ENCODE measurements at regions not wholly inside any gene's neighbourhood (a gene's known extent, or its start where the extent isn't known, plus 50 kb on each side); places are given as distances from the start of the nearest gene placed in this dataset.
"Not testable (repeated sequence)": the region's sequence is repeated elsewhere in the genome, so short reads cannot be mapped to it uniquely, and the experiment has no call there.

- DNase-seq = no peak
These were observed 93.4 kb upstream of the SIX2 start for GRCh38 chr2:45102579-45103117.

DNA sequence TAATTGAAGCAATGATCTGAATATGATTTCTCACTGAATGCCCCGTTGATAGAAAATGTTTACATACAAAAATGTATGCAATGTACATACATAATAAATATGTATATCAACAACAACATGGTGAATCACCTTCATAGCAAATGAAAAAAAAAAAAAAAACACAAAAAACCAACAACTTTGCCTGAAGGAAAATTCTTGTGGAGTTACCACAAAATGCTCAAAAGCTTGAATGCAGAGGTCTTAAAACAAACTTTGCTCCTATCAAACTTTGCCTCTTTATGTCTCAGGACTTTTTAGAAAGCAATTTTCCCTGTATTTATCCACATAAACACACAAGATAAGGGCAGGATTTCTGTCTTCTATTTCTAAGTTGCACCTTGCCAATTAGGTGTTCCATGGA, 92.9 kb upstream of the SIX2 start:
- no peak for DNase-seq

DNA sequence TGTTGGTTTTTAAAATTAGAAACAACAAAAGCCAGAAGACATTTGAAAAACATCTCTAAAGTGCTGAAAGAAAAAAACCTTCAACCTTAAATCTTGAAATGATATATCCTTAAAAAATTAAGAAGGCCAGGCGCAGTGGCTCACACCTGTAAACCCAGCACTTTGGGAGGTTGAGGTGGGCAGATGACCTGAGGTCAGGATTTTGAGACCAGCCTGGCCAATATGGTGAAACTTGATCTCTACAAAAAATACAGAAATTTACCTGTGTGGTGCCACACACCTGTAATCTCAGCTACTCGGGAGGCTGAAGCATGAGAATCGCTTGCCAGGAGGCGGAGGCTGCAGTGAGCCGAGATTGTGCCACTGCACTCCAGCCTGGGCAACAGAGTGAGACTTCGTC, 87.7 kb upstream of the SIX2 start:
- DNase-seq = no peak

GRCh38 chr2:45096038-45096437, 86.8 kb upstream of the SIX2 start:
- DNase-seq = not testable (repeated sequence)

DNA sequence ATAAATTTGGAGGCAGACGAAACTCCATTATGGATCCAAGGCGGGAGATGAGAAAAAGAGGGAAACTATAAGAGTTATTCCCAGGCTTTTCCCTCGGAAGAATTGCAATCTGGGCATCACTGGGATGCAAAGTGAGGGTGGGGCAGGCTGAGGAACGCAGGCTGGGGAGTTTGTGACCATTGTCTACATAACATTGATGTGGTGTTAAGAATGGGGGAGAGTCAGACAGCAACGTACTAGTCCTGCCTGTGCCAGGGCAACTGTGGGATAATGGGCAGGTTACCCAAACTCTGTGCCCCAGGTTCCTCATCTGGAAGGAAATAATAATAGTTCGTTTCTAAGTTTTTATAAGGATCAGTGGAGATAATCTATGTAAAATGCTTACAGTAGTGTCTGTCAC, 84.4 kb upstream of the SIX2 start:
- no peak for DNase-seq

DNA sequence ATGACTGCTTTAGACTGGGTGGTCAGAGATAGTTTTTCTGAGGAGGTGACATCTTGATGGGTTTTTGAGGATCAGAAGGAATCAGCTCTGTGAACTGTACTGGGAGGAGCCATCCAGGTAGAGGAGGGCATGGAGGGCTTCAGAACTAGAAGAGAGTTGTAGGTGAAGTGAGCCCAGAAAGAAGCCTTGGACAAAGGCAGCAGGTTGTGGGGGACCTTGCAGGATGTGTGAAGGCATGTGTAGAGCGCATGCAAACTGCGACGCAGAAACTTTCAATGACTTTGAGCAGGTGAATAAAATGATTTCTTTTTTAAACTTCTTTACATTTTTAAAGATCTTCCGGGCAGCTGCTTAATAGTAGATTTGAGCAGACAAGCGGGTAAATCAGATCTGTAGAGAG, 83.9 kb upstream of the SIX2 start:
- no peak for DNase-seq

GRCh38 chr2:45089554-45090261, 80.5 kb upstream of the SIX2 start:
- DNase-seq = no peak

- DNase-seq = no peak
These were observed 76.2 kb upstream of the SIX2 start for GRCh38 chr2:45085487-45085886.

DNA sequence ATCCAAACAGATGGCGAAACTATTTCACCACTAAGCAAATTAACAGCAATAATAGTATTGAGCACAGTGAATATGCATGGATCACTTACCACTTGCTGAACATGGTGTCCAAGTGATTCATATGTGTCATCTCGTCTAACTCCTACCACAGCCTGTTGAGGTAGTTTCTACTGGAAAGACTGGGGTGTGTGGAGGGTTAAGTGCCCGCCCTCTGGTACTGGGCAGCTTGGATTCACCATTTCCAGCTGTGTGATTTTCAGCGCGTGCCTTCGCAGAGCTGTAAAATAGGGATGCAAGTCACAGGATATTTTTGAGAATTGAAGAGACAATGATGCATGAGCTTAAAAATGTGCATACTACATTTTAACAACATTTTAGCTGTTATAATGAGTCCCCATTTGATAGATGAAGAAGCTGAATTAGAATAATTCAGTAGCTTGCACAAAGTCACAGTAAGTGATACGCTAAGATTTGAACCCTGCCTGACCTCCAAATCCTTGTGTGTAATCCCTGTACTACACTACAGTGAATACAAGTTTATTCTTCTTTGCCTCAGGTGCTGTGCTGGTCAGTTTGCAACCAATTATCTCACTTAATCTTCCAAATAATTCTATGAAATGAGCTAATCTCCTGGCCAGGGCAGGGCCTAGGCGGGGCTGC, 75.2 kb upstream of the SIX2 start:
- no peak for DNase-seq

GRCh38 chr2:45083175-45083574, 73.9 kb upstream of the SIX2 start:
- DNase-seq = no peak

DNA sequence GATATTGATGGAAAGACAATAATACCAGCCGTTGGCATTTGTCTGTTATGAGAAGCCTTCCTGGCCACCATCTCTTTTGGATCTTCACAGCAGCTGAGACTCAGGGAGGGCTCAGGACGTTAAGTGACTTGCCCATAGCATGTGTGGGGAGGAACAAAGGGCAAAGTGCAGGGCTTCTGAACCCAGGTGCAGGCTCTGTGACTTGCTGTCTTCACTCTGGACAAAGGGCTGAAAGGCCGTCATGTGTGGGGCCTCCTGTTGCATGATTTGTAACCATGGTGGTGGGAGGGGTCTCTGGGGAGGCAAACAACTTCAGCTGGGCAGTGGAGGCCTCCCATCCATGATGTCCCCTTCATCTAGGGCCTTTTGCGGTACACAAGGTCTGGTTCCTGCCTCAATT, 65.5 kb upstream of the SIX2 start:
- DNase-seq = no peak

GRCh38 chr2:45072862-45073237, 63.6 kb upstream of the SIX2 start:
- no peak for DNase-seq

DNA sequence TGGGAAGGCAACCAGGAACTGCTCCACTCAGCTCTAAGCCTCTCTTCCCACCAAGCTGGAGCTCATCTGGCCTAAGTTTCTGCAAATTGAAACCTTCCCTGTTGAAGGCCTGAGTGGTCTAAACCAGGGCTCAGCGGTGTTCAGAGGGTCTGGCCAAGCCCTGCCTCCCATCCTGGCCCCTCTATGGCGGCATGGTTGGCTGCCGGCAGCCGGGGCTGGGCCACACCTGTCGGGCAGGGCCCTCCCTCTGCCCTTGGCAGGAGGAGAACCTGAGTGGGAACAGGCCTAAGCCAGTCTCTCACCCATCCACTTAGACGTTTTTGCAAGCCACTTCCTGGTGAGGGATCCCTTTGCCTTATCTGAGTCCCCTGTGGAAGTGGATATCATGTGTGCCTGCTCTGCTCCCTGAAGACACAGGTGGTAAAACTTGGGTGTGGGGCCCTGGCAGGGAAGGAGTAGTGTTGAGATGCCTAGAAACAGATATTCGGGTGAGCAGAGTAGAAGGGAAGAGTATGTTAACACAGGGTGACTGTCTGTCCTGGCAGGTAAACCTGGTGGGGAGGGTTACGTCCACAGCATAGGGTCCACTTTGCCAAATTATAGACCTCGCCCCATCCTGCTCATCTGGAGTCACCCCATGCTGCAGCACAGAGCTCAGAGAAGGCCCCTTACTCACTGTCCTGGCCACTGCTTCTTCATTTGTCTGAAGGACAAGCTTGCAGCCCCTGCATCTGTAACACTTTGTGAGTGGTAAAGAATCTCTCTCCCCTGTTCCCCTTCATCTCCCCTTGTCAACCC, 63.0 kb upstream of the SIX2 start:
- DNase-seq = no peak

- no peak for DNase-seq
These were observed 60.9 kb upstream of the SIX2 start for GRCh38 chr2:45070113-45070652.

GRCh38 chr2:45069684-45070083, 60.4 kb upstream of the SIX2 start:
- no peak for DNase-seq

DNA sequence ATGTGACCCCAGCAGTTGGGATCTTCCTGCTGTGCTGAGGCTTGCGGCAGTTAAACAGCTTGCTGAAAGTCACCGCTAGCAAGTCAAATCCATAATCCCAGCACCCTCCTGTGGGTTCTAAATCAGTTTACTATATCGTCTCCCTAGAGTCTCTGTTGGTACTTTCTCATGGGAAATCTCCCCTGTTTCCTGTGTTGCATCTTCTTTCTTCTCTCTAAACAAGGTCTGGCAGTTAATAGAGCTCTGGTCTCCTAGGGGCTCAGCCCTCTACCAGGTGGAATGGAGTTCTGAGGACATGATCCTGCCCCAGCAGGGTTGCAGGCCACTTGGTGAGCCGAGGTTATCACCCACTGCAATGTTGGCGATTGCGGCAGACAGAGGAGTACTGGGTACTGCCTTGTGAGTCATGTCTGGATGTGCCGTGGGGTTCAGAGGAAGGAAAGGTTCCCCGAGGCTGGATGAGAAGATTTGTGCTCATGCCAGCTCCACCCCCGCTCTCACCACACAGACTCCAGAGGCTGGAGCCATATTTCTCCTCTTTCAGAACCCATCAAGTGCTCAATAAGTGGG, 59.4 kb upstream of the SIX2 start:
- DNase-seq = no peak

- DNase-seq = no peak
These were observed 58.8 kb upstream of the SIX2 start for GRCh38 chr2:45067859-45068570.

All from NCI-H1694 treated with DMSO at 0.1 percent for 48 hours (cell line).